A673 (cell line): ENCODE measurements at regions not wholly inside any gene's neighbourhood (a gene's known extent, or its start where the extent isn't known, plus 50 kb on each side); places are given as distances from the start of the nearest gene placed in this dataset.

Experiments
- BruUV-seq: library from RNA; stranded (reverse); fragments of 400-500 nt; replicated peaks from 2 replicates; lab custom pipeline; 2021; lab: Mats Ljungman, UMichigan
- CTCF ChIA-PET: fragments of 300-600 bp; sonication (Branson Sonifier 250); formaldehyde crosslinking; loops from one replicate; lab custom pipeline; 2022; ENCODE audit warnings: antibody characterized with exemption; lab: Charles Lee
- POLR2A ChIA-PET: fragments of 300-600 bp; sonication (Branson Sonifier 250); formaldehyde crosslinking; loops from one replicate; lab custom pipeline; 2022; ENCODE audit warnings: antibody characterized with exemption; ENCODE audit not compliant: low non-redundant PET; lab: Charles Lee
- DNase-seq: peaks from one replicate; pipeline ENCODE4 v3.0.0-alpha.2; 2015; ENCODE audit warnings: low spot score
- H3K27ac ChIP-seq: fragments of 200-600 bp; sonication (generic); 2 replicates; pipeline ENCODE4 v1.5.1; 2016; ENCODE audit warnings: mixed run types, low read depth, mild to moderate bottlenecking, mixed read lengths, antibody characterized with exemption, low read length; ENCODE audit not compliant: poor library complexity, severe bottlenecking
- H3K27me3 ChIP-seq: fragments of 200-600 bp; sonication (generic); replicated peaks from 2 replicates; pipeline ENCODE4 v1.6.1; 2017; ENCODE audit warnings: mixed run types, low read depth, mild to moderate bottlenecking, mixed read lengths, antibody characterized with exemption, low read length; ENCODE audit not compliant: insufficient read depth, poor library complexity
- H3K36me3 ChIP-seq: fragments of 200-600 bp; sonication (generic); 2 replicates; pipeline ENCODE4 v1.6.1; 2016; ENCODE audit warnings: mixed run types, mild to moderate bottlenecking, mixed read lengths, antibody characterized with exemption, low read length; ENCODE audit not compliant: insufficient read depth, poor library complexity, severe bottlenecking
- H3K4me1 ChIP-seq: fragments of 200-600 bp; sonication (generic); 2 replicates; pipeline ENCODE4 v1.6.1; 2017; ENCODE audit warnings: mixed run types, mild to moderate bottlenecking, mixed read lengths, antibody characterized with exemption, low read length; ENCODE audit not compliant: insufficient read depth, poor library complexity, severe bottlenecking
- H3K4me3 ChIP-seq: fragments of 200-600 bp; sonication (generic); 2 replicates; pipeline ENCODE4 v1.5.1; 2016; ENCODE audit warnings: low read depth, mixed run types, mild to moderate bottlenecking, mixed read lengths, low read length; ENCODE audit not compliant: poor library complexity, severe bottlenecking
- H3K9me3 ChIP-seq: fragments of 200-600 bp; sonication (generic); 2 replicates; pipeline ENCODE4 v1.6.1; 2016; ENCODE audit warnings: mixed run types, low read depth, mild to moderate bottlenecking, mixed read lengths, antibody characterized with exemption, low read length; ENCODE audit not compliant: poor library complexity, severe bottlenecking
- EZH2 ChIP-seq: fragments of 200-600 bp; sonication (generic); IDR thresholded peaks from 2 replicates; pipeline ENCODE4 v1.6.1; 2017; ENCODE audit warnings: borderline replicate concordance, low read depth, mild to moderate bottlenecking, mixed read lengths, antibody characterized with exemption, low read length; ENCODE audit not compliant: poor library complexity, severe bottlenecking
- intact Hi-C: fragments of 100-400 bp; cut with micrococcal nuclease; formaldehyde crosslinking; loops from one replicate; pipeline ENCODE4 v1.10.0; 2022; ENCODE audit not compliant: unreplicated experiment
- TF ChIP-seq, protein P1 (sequence below): fragments of 300-800, 200-600 bp; sonication (generic); conservative IDR thresholded peaks from 2 replicates; pipeline ENCODE4 v1.5.1; 2017; ENCODE audit warnings: low read depth, mild to moderate bottlenecking, antibody characterized with exemption, low read length, moderate library complexity, mixed read lengths

DNA sequence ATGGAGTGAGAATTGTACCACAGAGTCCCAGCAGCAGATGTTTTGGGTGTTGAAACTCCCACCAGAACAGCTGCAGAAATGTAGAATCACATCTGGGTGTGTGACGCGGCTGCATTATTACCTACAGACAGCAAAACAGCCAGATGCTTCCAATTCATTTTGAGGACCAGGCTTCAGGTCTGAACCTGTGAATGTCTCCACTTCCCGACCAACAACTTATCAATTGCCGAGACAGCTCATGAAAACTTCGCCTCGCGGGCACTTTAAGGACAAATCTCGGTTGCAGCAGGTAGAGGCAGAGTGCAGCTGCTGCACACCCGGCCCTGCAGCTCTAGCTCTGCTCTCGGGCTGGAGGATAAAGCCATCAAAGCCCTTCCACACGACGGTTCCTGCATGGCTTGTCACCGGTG, 202.0 kb downstream of the HRH4 start:
- intact Hi-C loops, result no loop called here
- peaks cover 22% of the 10 kb centered on the region for H3K27me3 ChIP-seq
- H3K27ac ChIP-seq, result no peak overlapping the region
- no peak for DNase-seq
- H3K4me3 ChIP-seq, result no peak overlapping the region
- CTCF ChIA-PET, result no interaction called here
- TF ChIP-seq EZH2, result no peak
- TF ChIP-seq, protein P1, sequence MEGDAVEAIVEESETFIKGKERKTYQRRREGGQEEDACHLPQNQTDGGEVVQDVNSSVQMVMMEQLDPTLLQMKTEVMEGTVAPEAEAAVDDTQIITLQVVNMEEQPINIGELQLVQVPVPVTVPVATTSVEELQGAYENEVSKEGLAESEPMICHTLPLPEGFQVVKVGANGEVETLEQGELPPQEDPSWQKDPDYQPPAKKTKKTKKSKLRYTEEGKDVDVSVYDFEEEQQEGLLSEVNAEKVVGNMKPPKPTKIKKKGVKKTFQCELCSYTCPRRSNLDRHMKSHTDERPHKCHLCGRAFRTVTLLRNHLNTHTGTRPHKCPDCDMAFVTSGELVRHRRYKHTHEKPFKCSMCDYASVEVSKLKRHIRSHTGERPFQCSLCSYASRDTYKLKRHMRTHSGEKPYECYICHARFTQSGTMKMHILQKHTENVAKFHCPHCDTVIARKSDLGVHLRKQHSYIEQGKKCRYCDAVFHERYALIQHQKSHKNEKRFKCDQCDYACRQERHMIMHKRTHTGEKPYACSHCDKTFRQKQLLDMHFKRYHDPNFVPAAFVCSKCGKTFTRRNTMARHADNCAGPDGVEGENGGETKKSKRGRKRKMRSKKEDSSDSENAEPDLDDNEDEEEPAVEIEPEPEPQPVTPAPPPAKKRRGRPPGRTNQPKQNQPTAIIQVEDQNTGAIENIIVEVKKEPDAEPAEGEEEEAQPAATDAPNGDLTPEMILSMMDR, result no peak
- POLR2A ChIA-PET, result no interaction called here
- H3K4me1 ChIP-seq, result no peaks in the 10 kb centered on the region
- BruUV-seq, result no TSS peak
- H3K9me3 ChIP-seq, result no peaks in the 10 kb centered on the region
- H3K36me3 ChIP-seq, result no peaks in the 10 kb centered on the region

DNA sequence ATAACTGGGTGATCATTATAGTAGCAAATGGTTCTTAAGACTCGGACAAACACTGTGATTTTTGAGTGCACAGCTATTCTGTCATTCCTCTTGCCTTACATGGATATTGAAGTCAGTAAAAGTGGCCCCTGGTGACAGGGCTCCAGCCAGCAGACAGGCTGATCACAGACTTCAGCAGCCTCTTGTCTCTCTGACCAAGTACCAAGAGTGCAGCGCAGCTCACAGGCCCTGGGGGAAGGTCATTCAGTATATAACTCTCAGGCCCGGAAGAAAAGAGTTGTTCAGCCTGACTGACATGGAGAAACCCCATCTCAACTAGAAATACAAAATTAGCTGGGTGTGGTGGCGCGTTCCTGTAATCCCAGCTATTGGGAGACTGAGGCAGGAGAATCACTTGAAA, 202.6 kb downstream of the HRH4 start:
- H3K4me1 ChIP-seq, result no peaks in the 10 kb centered on the region
- H3K27me3 ChIP-seq, result peaks cover 22% of the 10 kb centered on the region
- H3K27ac ChIP-seq, result no peak overlapping the region
- H3K4me3 ChIP-seq, result no peak overlapping the region
- POLR2A ChIA-PET, result no interaction called here
- TF ChIP-seq EZH2, result no peak
- TF ChIP-seq, protein P1, result no peak
- no peaks in the 10 kb centered on the region for H3K36me3 ChIP-seq
- no TSS peak for BruUV-seq
- intact Hi-C loops, result no loop called here
- no peak for DNase-seq
- CTCF ChIA-PET, result no interaction called here
- no peaks in the 10 kb centered on the region for H3K9me3 ChIP-seq

DNA sequence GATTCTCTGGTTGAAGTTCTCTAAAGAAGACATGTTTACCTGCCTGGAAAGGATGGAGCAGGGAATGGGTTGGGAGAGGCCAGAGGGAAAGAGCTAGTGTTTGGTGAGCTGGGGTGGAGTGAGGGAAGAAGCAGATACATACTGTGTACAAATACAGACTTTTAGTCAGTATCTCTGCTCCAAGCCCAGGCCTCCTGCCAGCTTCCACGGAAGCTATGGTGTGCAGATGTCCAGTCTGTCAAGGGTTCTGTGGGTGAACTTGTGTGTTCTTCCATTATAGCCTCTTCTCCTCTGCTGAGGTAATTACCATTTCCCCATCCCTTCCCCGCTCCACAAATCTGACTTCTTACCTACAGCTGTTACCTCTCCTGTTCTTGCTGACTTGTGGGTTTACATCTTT, 208.6 kb downstream of the HRH4 start:
- CTCF ChIA-PET, result no interaction called here
- Histone ChIP-seq H3K36me3 (no peaks in the 10 kb centered on the region), H3K27me3 (peaks cover 8% of the 10 kb centered on the region), H3K9me3 (no peaks in the 10 kb centered on the region), H3K4me1 (no peaks in the 10 kb centered on the region), H3K27ac (no peak overlapping the region), H3K4me3 (no peak overlapping the region)
- POLR2A ChIA-PET, result no interaction called here
- DNase-seq, result no peak
- TF ChIP-seq, protein P1, result no peak
- no peak for TF ChIP-seq EZH2
- intact Hi-C loops, result no loop called here
- no TSS peak for BruUV-seq
